Thymus (tissue), 11 donors: ENCODE measurements at regions not wholly inside any gene's neighbourhood (a gene's known extent, or its start where the extent isn't known, plus 50 kb on each side); places are given as distances from the start of the nearest gene placed in this dataset.

ENCODE experiments used
- DNase-seq, 9 donors: peaks; one replicate each; pipeline ENCODE4 v3.0.0-alpha.2; 2013; ENCODE audit warnings: low spot score in 9 of 9, low read depth in 6 of 9, missing footprints in 1 of 9
- H3K27ac ChIP-seq, 2 donors: one replicate each; pipeline ENCODE4 v1.5.1; 2013; ENCODE audit warnings: control low read depth in 1 of 2, low read depth in 1 of 2, low read length in 1 of 2, mild to moderate bottlenecking in 1 of 2, moderate library complexity in 1 of 2
- H3K27me3 ChIP-seq, 2 donors: one replicate each; pipeline ENCODE4 v1.5.1; 2013; ENCODE audit warnings: low read length in 1 of 2; ENCODE audit not compliant: control insufficient read depth in 2 of 2, insufficient read depth in 1 of 2
- H3K36me3 ChIP-seq, 2 donors: one replicate each; pipeline ENCODE4 v1.5.1; 2013; ENCODE audit warnings: low read length in 1 of 2, mild to moderate bottlenecking in 1 of 2, moderate library complexity in 1 of 2; ENCODE audit not compliant: control insufficient read depth in 2 of 2, insufficient read depth in 2 of 2
- H3K4me1 ChIP-seq, 2 donors: one replicate each; pipeline ENCODE4 v1.5.1; 2013; ENCODE audit warnings: low read length in 2 of 2; ENCODE audit not compliant: control insufficient read depth in 2 of 2, insufficient read depth in 2 of 2
- H3K4me3 ChIP-seq, 2 donors: one replicate each; pipeline ENCODE4 v1.5.1; 2013; ENCODE audit warnings: low read length in 2 of 2, control low read depth in 1 of 2, mild to moderate bottlenecking in 1 of 2
- H3K9me3 ChIP-seq, 2 donors: one replicate each; pipeline ENCODE4 v1.5.1; 2013; ENCODE audit warnings: low read length in 1 of 2, mild to moderate bottlenecking in 1 of 2; ENCODE audit not compliant: control insufficient read depth in 2 of 2, insufficient read depth in 1 of 2
- WGBS: extraction: QIAGEN DNeasy Blood & Tissue Kit; methylation state at CpG from one replicate; pipeline ENCODE4 v1.1.7; 2013; 5-methylcytosine and 5-hydroxymethylcytosine counted together
- donor health status: healthy.

GRCh38 chr16:6447021-6447790 lies 885.4 kb upstream of the RBFOX1 start:
- H3K27ac ChIP-seq: no peak overlapping the region
- no peaks in the 10 kb centered on the region for H3K27me3 ChIP-seq
- no peak for DNase-seq
- no peaks in the 10 kb centered on the region for H3K36me3 ChIP-seq
- WGBS: 94% methylated on average over 17 of the region's 17 CpGs
- no peaks in the 10 kb centered on the region for H3K4me1 ChIP-seq
- H3K4me3 ChIP-seq: no peak overlapping the region
- no peaks in the 10 kb centered on the region for H3K9me3 ChIP-seq

DNA sequence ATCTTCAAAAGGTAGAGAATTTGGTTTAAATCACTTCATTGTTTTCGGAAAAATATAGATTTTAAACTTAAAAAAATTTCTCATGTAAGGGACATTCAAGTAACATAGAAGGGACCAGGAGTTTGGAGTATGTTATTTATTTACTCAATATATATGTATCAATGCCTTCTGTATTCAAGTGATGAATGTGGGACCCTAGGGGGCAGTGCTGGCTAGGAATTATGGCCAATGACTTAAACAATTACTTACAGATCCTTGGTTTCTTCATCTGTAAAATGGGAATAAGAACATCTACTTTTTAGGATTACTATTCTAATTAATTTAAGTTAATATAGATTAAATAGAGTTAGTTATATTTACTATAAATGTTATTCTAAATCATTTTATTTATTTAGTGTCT lies 886.3 kb upstream of the RBFOX1 start:
- DNase-seq: no peak
- no peak overlapping the region for H3K4me3 ChIP-seq
- no peaks in the 10 kb centered on the region for H3K4me1 ChIP-seq
- H3K36me3 ChIP-seq: no peaks in the 10 kb centered on the region
- 100% methylated on average over 1 of the region's 1 CpG for WGBS
- H3K27me3 ChIP-seq: no peaks in the 10 kb centered on the region
- no peak overlapping the region for H3K27ac ChIP-seq
- H3K9me3 ChIP-seq: no peaks in the 10 kb centered on the region

DNA sequence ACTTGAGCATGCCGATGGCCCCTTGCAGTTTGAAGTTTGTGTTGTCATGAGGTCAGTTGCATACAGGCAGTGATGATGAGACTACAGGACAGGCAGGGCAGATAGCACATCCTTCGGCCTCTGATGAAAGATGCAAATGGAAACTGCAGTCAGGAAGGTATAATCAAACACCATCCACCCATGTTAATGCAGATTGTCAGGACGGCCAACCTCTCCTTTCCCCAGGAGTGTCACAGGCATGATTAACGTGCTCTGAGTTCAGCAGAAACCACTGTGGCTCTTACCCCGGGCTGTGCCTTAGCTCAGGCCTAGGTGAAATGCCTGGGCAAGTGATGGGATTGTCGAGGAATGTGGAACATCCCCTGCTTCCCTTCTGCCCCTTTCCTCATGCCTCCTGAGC lies 893.5 kb upstream of the RBFOX1 start:
- H3K27ac ChIP-seq: no peak overlapping the region
- H3K9me3 ChIP-seq: no peaks in the 10 kb centered on the region
- no peaks in the 10 kb centered on the region for H3K36me3 ChIP-seq
- no peak for DNase-seq
- H3K4me3 ChIP-seq: no peak overlapping the region
- WGBS: 80% methylated on average over 6 of the region's 6 CpGs
- no peaks in the 10 kb centered on the region for H3K4me1 ChIP-seq
- no peaks in the 10 kb centered on the region for H3K27me3 ChIP-seq

DNA sequence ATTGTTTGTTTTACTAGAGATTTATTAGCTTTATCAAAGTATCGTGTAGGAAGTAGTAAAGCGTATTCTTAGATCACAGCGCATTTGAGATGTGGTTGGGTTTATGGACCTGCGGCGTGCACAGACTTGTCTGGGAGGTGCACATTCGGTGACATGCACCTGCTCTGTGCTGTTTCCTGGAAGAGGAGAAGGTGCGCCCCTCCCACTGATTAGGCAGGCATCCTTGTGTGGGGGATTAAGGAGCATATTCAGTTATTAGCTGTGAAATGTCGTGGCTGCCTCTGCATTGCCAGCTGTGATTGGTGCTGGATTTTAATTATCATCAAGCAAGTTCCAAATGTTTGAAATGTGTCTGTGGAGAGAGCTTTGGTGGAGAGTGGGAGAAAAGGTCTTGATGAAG lies 903.8 kb upstream of the RBFOX1 start:
- H3K4me1 ChIP-seq: no peaks in the 10 kb centered on the region
- 89% methylated on average over 8 of the region's 8 CpGs for WGBS
- H3K9me3 ChIP-seq: no peaks in the 10 kb centered on the region
- H3K4me3 ChIP-seq: no peak overlapping the region
- no peaks in the 10 kb centered on the region for H3K27me3 ChIP-seq
- no peak overlapping the region for H3K27ac ChIP-seq
- H3K36me3 ChIP-seq: no peaks in the 10 kb centered on the region
- DNase-seq: no peak

DNA sequence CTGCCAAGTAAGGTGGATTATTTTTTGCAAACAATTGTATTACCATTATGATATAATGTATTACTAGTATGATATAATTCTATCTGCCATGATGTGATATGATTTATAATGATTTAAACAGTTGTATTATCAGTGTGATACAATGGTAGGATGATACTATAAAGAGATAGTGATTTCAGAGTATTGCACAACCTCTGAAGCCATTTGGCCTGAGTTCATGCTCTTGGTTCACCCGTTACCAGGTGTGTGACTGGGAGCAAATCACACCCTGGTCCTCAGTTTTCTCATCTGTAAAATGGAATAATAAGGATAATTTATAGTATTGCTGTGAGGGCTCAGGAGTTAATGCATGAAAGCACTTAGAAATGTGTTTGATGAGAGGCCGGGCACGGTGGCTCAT lies 905.0 kb upstream of the RBFOX1 start:
- Histone ChIP-seq H3K27me3 (no peaks in the 10 kb centered on the region), H3K4me3 (no peak overlapping the region), H3K9me3 (no peaks in the 10 kb centered on the region), H3K27ac (no peak overlapping the region), H3K4me1 (no peaks in the 10 kb centered on the region), H3K36me3 (no peaks in the 10 kb centered on the region)
- no peak for DNase-seq
- 90% methylated on average over 3 of the region's 3 CpGs for WGBS

GRCh38 chr16:6407596-6407995 lies 925.0 kb upstream of the RBFOX1 start:
- WGBS: 95% methylated on average over 3 of the region's 3 CpGs
- Histone ChIP-seq H3K4me1 (no peaks in the 10 kb centered on the region), H3K9me3 (no peaks in the 10 kb centered on the region), H3K36me3 (no peaks in the 10 kb centered on the region), H3K4me3 (no peak overlapping the region), H3K27me3 (no peaks in the 10 kb centered on the region), H3K27ac (no peak overlapping the region)
- no peak for DNase-seq

DNA sequence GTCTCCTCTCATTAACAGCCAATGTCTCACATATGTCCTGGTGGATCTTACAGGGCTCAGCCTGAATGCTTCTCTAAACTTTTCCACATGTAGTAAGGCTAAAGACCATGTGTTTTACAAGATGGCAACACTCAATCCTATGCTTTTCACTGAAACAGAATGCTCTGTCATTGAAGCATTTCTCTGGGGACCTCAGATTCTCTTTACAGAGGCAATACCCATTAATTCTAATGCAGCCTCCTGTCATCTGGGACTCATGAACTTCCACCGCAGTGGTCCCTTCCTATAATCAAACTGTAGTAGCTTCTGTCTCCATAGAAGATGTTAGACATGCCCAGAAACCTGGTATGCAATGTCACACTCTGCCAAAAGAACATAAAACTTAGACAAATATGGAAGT lies 926.6 kb upstream of the RBFOX1 start:
- 90% methylated on average over 1 of the region's 1 CpG for WGBS
- H3K27ac ChIP-seq: no peak overlapping the region
- H3K9me3 ChIP-seq: no peaks in the 10 kb centered on the region
- no peaks in the 10 kb centered on the region for H3K36me3 ChIP-seq
- H3K4me3 ChIP-seq: no peak overlapping the region
- H3K4me1 ChIP-seq: no peaks in the 10 kb centered on the region
- no peaks in the 10 kb centered on the region for H3K27me3 ChIP-seq
- no peak for DNase-seq

- H3K9me3 ChIP-seq: peaks cover 0 to 1% of the 10 kb centered on the region in 2 donors
- no peaks in the 10 kb centered on the region for H3K27me3 ChIP-seq
- DNase-seq: no peak
- no peaks in the 10 kb centered on the region for H3K4me1 ChIP-seq
- H3K4me3 ChIP-seq: no peak overlapping the region
- H3K27ac ChIP-seq: no peak overlapping the region
- H3K36me3 ChIP-seq: no peaks in the 10 kb centered on the region
- WGBS: 47% methylated on average over 3 of the region's 3 CpGs
These were observed 949.7 kb upstream of the RBFOX1 start for GRCh38 chr16:6382924-6383459.

GRCh38 chr16:6381896-6382295 lies 950.7 kb upstream of the RBFOX1 start:
- Histone ChIP-seq H3K36me3 (no peaks in the 10 kb centered on the region), H3K4me3 (no peak overlapping the region), H3K9me3 (peaks cover 0 to 1% of the 10 kb centered on the region in 2 donors), H3K27ac (no peak overlapping the region), H3K4me1 (no peaks in the 10 kb centered on the region), H3K27me3 (no peaks in the 10 kb centered on the region)
- DNase-seq: no peak
- WGBS: 90% methylated on average over 6 of the region's 6 CpGs
